ENCODE measurements at regions not wholly inside any gene's neighbourhood (a gene's known extent, or its start where the extent isn't known, plus 50 kb on each side); places are given as distances from the start of the nearest gene placed in this dataset.

DNA sequence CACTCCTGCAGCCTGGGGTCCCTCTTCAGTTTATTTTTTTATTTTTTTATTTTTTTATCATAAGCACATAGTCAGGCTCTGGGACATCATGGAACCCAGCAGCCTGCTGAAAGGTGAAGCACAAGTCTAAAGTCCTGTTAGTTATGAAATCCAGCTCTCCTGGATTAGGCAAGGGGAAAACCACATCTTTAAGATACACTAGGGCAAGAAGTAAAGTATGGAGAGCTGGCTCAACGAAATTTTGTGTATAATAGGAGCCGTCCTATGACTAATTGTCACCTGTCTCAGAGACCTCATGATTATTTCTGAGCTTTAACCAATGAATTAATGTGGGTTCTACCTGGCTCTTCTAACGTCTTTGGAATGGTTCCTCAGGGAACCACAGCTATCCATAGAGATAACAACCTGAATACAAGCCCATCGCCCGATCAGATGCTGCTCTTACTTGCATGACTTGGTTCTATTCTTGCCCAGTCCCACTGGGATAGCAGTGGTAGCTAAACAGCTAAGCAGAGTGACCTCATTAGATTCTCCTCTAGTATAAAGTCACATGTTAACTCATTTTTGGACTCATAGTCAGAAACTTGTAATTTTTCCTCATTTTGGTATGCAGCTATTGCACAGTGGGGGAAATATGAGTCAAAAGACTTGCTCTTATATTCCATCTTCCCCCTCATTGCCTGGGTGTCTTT lies 122.7 kb downstream of the LMO4 start:
- TF ChIP-seq POLR2A (IDR thresholded peaks at IDR 0.05): no peak
- TF ChIP-seq, protein P1, sequence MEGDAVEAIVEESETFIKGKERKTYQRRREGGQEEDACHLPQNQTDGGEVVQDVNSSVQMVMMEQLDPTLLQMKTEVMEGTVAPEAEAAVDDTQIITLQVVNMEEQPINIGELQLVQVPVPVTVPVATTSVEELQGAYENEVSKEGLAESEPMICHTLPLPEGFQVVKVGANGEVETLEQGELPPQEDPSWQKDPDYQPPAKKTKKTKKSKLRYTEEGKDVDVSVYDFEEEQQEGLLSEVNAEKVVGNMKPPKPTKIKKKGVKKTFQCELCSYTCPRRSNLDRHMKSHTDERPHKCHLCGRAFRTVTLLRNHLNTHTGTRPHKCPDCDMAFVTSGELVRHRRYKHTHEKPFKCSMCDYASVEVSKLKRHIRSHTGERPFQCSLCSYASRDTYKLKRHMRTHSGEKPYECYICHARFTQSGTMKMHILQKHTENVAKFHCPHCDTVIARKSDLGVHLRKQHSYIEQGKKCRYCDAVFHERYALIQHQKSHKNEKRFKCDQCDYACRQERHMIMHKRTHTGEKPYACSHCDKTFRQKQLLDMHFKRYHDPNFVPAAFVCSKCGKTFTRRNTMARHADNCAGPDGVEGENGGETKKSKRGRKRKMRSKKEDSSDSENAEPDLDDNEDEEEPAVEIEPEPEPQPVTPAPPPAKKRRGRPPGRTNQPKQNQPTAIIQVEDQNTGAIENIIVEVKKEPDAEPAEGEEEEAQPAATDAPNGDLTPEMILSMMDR (IDR thresholded peaks at IDR 0.05 in 4 of 5, conservative IDR thresholded peaks at IDR 0.05 in 1 of 5): no peak

Measured in gastrocnemius medialis (tissue), 4 donors.